ENCODE measurements at regions not wholly inside any gene's neighbourhood (a gene's known extent, or its start where the extent isn't known, plus 50 kb on each side); places are given as distances from the start of the nearest gene placed in this dataset.

GRCh38 chr10:21160116-21160515, 263.0 kb upstream of the NEBL start:
- no peak overlapping the region for H2BK12ac ChIP-seq (ENCODE audit: low read depth, low read length)
- no peak overlapping the region for H3K56ac ChIP-seq (replicated peaks; ENCODE audit: insufficient read length, low read depth, low read length)
- no peaks in the 10 kb centered on the region for H4K20me1 ChIP-seq (replicated peaks in 1 of 2; ENCODE audit: control insufficient read depth in 1 of 2, insufficient read depth in 2 of 2, low read length in 2 of 2)
- no peak overlapping the region for H3K14ac ChIP-seq (ENCODE audit: insufficient read length)
- H3K79me1 ChIP-seq (ENCODE audit: low read depth, low read length) = no peaks in the 10 kb centered on the region
- no peaks in the 10 kb centered on the region for H3K27me3 ChIP-seq (replicated peaks in 1 of 4; ENCODE audit: control insufficient read depth in 3 of 4, extremely low read depth in 1 of 4, insufficient read depth in 3 of 4, low read length in 3 of 4)
- H2BK5ac ChIP-seq (ENCODE audit: low read depth, low read length) = no peak overlapping the region; the same call in 1 of the 2 replicates
- no peak for FAIRE-seq
- POLR2A ChIA-PET (ENCODE audit: partially characterized antibody) = interaction anchor here (0.7 kb wide), 1 partner anchor 10 kb away, joined by 4 read pairs; no protein-coding TSS in a partner anchor
- no peak overlapping the region for H3K4me2 ChIP-seq (ENCODE audit: insufficient read depth in 1 of 2, low read depth in 2 of 2, low read length in 2 of 2)
- H2AFZ ChIP-seq (ENCODE audit: low read length) = no peak overlapping the region
- H3K18ac ChIP-seq (ENCODE audit: extremely low read depth, low read length) = no peak overlapping the region
- H3K27ac ChIP-seq (ENCODE audit: low read depth, low read length) = no peak overlapping the region
- H2BK20ac ChIP-seq (ENCODE audit: low read length) = no peak overlapping the region
- no peaks in the 10 kb centered on the region for H3K79me2 ChIP-seq (ENCODE audit: control insufficient read depth in 1 of 2, insufficient read depth in 2 of 2, low read length in 2 of 2)
- CTCF ChIA-PET (ENCODE audit: partially characterized antibody) = interaction anchor here (0.6 kb wide), 1 partner anchor 42 kb away, joined by 4 read pairs; no protein-coding TSS in a partner anchor
- no peak overlapping the region for H3K4me3 ChIP-seq (ENCODE audit: extremely low read depth in 1 of 4, insufficient read depth in 2 of 4, low read depth in 3 of 4, low read length in 4 of 4)
- peaks cover 0 to 3% (median 3%) of the 10 kb centered on the region in 4 experiments; a peak in 2 of 7 replicates for H3K4me1 ChIP-seq (replicated peaks in 1 of 4; ENCODE audit: control insufficient read depth in 3 of 4, insufficient read depth in 4 of 4, low read length in 3 of 4)
- no peak overlapping the region for H3K4ac ChIP-seq (replicated peaks; ENCODE audit: insufficient read length, low read depth, low read length)
- H4K5ac ChIP-seq (ENCODE audit: insufficient read length, low read depth, low read length) = no peak overlapping the region
- H3K9ac ChIP-seq (replicated peaks in 1 of 4; ENCODE audit: extremely low read depth in 1 of 4, low read depth in 3 of 4, low read length in 3 of 4) = no peak overlapping the region
- no peaks in the 10 kb centered on the region for H3K23me2 ChIP-seq (ENCODE audit: low read depth, low read length)
- H2AK5ac ChIP-seq (ENCODE audit: low read depth, low read length) = no peak overlapping the region
- TF ChIP-seq SP1 (IDR thresholded peaks at IDR 0.05; ENCODE audit: low read depth, low read length) (no peak), NANOG (IDR thresholded peaks at IDR 0.05; ENCODE audit: insufficient read depth, low read depth, low read length, poor library complexity, severe bottlenecking) (no peak), KDM1A (IDR thresholded peaks at IDR 0.05; ENCODE audit: borderline replicate concordance, low read length) (no peak), BACH1 (IDR thresholded peaks at IDR 0.05; ENCODE audit: low read length) (no peak), CEBPB (IDR thresholded peaks at IDR 0.05; ENCODE audit: low read depth, low read length) (no peak), TEAD4 (IDR thresholded peaks at IDR 0.05; ENCODE audit: low read depth, low read length) (no peak), JUN (IDR thresholded peaks at IDR 0.05; ENCODE audit: low read depth, low read length) (no peak), GTF2F1 (IDR thresholded peaks at IDR 0.05; ENCODE audit: borderline replicate concordance, low read depth, low read length) (no peak), SRF (IDR thresholded peaks at IDR 0.05; ENCODE audit: low read depth, low read length) (no peak), JUND (IDR thresholded peaks at IDR 0.05; ENCODE audit: low read length) (no peak)
- no peak overlapping the region for H4K91ac ChIP-seq (replicated peaks; ENCODE audit: insufficient read length, low read length)
- no peak overlapping the region for H4K8ac ChIP-seq (ENCODE audit: extremely low read depth, insufficient read depth, low read length)
- H3K36me3 ChIP-seq (ENCODE audit: control insufficient read depth in 2 of 4, insufficient read depth in 4 of 4, low read length in 3 of 4) = peaks cover 0 to 15% (median 5%) of the 10 kb centered on the region in 4 experiments; a peak in 3 of 8 replicates
- DNase-seq (ENCODE audit: low read depth in 1 of 2, low spot score in 2 of 2) = no peak
- H3K23ac ChIP-seq (ENCODE audit: insufficient read length) = no peak overlapping the region
- peaks cover 9 to 14% of the 10 kb centered on the region in 2 experiments; a peak in 3 of 4 replicates for H3K9me3 ChIP-seq (ENCODE audit: insufficient read depth in 2 of 2, low read depth in 1 of 2, low read length in 1 of 2)
- WGBS, 2 experiments (ENCODE audit: extremely low coverage in 1 of 2, insufficient coverage in 1 of 2, insufficient read length in 1 of 2, insufficient replicate concordance in 2 of 2, low coverage in 1 of 2, low lambda C conversion rate in 2 of 2, missing lambda C conversion rate in 1 of 2) = 85% methylated on average over 4 of the region's 4 CpGs; no CpG with 5 or more reads in 1 of the 2 experiments
- no peak overlapping the region for H2BK15ac ChIP-seq (ENCODE audit: low read length)
- H2BK120ac ChIP-seq (replicated peaks; ENCODE audit: low read depth, low read length) = no peak overlapping the region
